ENCODE measurements at regions not wholly inside any gene's neighbourhood (a gene's known extent, or its start where the extent isn't known, plus 50 kb on each side); places are given as distances from the start of the nearest gene placed in this dataset.

- no peak for DNase-seq
Measured at GRCh38 chr6:74875193-74875592, 330.7 kb downstream of the COL12A1 start.

GRCh38 chr6:74872754-74873476 is 332.9 kb downstream of the COL12A1 start:
- no peak for DNase-seq

- DNase-seq, result no peak
Measured at GRCh38 chr6:74871757-74872156, 334.1 kb downstream of the COL12A1 start.

GRCh38 chr6:74870403-74870802 is 335.4 kb downstream of the COL12A1 start:
- no peak for DNase-seq

GRCh38 chr6:74867291-74867690 is 338.6 kb downstream of the COL12A1 start:
- DNase-seq, result no peak

- DNase-seq, result no peak
Measured at GRCh38 chr6:74863968-74864367, 341.9 kb downstream of the COL12A1 start.

GRCh38 chr6:74860456-74860855 is 345.4 kb downstream of the COL12A1 start:
- DNase-seq, result no peak

- no peak for DNase-seq
Measured at GRCh38 chr6:74857157-74857556, 348.7 kb downstream of the COL12A1 start.

GRCh38 chr6:74853991-74854390 is 351.9 kb downstream of the COL12A1 start:
- DNase-seq, result no peak

- no peak for DNase-seq
Measured at GRCh38 chr6:74851596-74851995, 354.3 kb downstream of the COL12A1 start.

- no peak for DNase-seq
Measured at GRCh38 chr6:74840953-74841352, 364.9 kb downstream of the COL12A1 start.

GRCh38 chr6:74834967-74835366 is 370.9 kb downstream of the COL12A1 start:
- DNase-seq, result no peak

GRCh38 chr6:74826263-74826662 is 379.6 kb downstream of the COL12A1 start:
- no peak for DNase-seq

GRCh38 chr6:74814440-74814839 is 391.4 kb downstream of the COL12A1 start:
- DNase-seq, result no peak

GRCh38 chr6:74807674-74808073 is 398.2 kb downstream of the COL12A1 start:
- no peak for DNase-seq

GRCh38 chr6:74805916-74806696 is 399.7 kb downstream of the COL12A1 start:
- no peak for DNase-seq

GRCh38 chr6:74798302-74798701 is 407.6 kb downstream of the COL12A1 start:
- DNase-seq, result no peak

GRCh38 chr6:74785236-74785635 is 420.6 kb downstream of the COL12A1 start:
- no peak for DNase-seq

GRCh38 chr6:74782346-74782745 is 423.5 kb downstream of the COL12A1 start:
- DNase-seq, result no peak

- no peak for DNase-seq
Measured at GRCh38 chr6:74780831-74781230, 425.0 kb downstream of the COL12A1 start.

GRCh38 chr6:74768738-74769137 is 437.1 kb downstream of the COL12A1 start:
- DNase-seq, result no peak

- DNase-seq, result no peak
Measured at GRCh38 chr6:74768120-74768519, 437.7 kb downstream of the COL12A1 start.

GRCh38 chr6:74765486-74765885 is 440.4 kb downstream of the COL12A1 start:
- DNase-seq, result no peak

- no peak for DNase-seq
Measured at GRCh38 chr6:74764486-74764885, 441.4 kb downstream of the COL12A1 start.

- no peak for DNase-seq
Measured at GRCh38 chr6:74762841-74763240, 443.0 kb downstream of the COL12A1 start.

Data from NCI-H774 (cell line).